GM18517 (cell line): ENCODE measurements at regions not wholly inside any gene's neighbourhood (a gene's known extent, or its start where the extent isn't known, plus 50 kb on each side); places are given as distances from the start of the nearest gene placed in this dataset.
"Not testable (repeated sequence)": the region's sequence is repeated elsewhere in the genome, so short reads cannot be mapped to it uniquely, and the experiment has no call there.

Experiments
- ATAC-seq: cut with Tn5 transposase; IDR thresholded peaks from one replicate; pipeline ENCODE4 v1.9.1; 2021; ENCODE audit warnings: mild to moderate bottlenecking, moderate library complexity; ENCODE audit not compliant: unreplicated experiment

- ATAC-seq = no peak
Measured at GRCh38 chr14:97804056-97804455, 1006.9 kb downstream of the VRK1 start.

GRCh38 chr14:97806891-97807290 lies 1009.7 kb downstream of the VRK1 start:
- no peak for ATAC-seq

DNA sequence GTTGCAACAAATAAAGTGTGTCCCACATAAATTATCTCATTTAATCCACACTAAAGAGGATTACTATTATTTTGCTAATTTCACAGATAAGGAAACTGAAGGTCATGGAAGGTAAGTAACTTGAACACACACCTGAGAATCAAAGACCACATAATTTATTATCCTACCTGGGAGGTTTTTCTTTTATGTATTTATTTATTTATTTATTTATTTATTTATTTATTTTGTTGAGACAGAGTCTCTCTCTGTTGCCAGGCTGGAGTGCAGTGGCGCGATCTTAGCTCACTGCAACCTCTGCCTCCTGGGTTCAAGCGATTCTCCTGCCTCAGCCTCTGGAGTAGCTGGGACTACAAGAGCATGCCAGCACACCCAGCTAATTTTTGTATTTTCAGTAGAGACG lies 1011.4 kb downstream of the VRK1 start:
- not testable (repeated sequence) for ATAC-seq

GRCh38 chr14:97813556-97813955 lies 1016.4 kb downstream of the VRK1 start:
- no peak for ATAC-seq

- ATAC-seq = no peak
Measured at GRCh38 chr14:97820781-97821180, 1023.6 kb downstream of the VRK1 start.

DNA sequence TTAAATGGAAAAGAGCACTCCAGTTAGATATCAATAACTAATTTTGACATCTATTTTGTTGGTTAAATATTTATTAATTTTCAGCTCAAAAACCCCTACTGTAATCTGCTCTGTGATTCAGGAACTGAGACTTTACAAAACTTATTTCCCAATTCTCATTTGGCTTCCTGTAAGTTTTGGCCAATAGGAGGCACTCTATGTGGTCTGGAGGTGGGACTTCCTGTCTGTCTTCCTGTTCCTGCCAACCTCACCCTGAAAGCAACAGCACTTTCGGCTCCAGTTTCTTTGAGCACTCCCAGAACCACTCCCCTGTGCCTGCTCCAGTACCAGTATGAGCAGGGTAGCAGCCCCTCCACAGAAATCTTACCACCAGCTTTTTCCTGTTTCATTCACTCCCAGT lies 1027.0 kb downstream of the VRK1 start:
- ATAC-seq = no peak

DNA sequence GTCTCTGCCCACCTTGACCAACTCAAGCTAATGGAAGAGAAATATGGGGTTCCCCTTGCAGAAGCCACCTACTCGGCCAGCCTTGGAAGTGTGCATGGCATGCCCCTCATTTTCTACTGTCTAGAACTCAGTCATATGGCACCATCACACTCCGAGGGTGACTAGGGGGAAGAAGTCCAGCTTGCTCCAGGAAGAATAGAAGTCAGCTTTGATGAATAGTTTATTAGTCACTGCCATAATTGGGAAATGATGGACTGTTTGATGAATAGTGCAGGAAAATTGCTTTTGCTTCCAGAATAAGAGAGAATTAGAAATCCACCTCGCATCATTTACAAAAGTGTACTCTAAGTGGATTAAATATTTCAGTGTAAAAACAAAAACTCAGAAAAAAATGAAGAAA lies 1030.6 kb downstream of the VRK1 start:
- no peak for ATAC-seq

- no peak for ATAC-seq
Measured at GRCh38 chr14:97832776-97833175, 1035.6 kb downstream of the VRK1 start.

DNA sequence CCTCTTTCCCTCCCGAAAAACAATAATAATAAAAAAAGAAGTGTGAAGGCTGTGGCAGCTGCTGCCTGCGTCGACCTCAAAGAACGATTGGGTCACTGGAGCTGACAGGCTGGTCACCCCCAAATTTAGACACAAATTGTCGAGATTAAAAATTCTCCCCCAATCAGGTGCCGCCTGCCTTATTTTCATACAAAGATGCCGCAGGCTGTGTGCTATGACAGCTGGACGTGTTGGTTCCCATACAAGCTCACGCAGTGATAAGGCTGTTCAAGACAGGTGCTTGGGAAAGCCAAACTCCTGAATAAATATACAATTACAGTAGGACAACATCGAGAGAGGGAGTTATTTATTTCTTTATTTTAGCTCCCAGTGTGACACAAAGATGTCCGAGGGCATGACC lies 1041.8 kb downstream of the VRK1 start:
- ATAC-seq = no peak

- ATAC-seq = no peak
Measured at GRCh38 chr14:97840159-97840558, 1043.0 kb downstream of the VRK1 start.

DNA sequence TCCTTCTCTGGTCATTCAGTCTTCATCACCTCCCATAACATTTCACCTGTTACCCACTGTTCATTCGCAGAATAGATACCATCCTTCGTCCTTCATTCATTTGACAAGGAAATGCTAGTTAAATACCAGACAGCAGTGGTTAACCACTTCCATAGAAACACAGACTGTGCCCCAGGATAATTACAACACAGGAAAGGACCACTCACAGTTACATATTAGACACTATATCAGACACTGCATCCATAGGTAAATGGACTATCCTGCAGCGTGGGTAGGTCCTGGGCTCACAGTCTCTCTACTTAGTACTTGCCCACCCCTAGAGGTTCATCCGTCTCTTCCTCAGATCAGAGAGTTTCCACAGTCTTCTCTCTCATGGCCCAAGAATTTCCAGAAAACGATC lies 1044.6 kb downstream of the VRK1 start:
- no peak for ATAC-seq

- ATAC-seq = no peak
Measured at GRCh38 chr14:97843066-97843465, 1045.9 kb downstream of the VRK1 start.

- no peak for ATAC-seq
Measured at GRCh38 chr14:97844042-97844441, 1046.9 kb downstream of the VRK1 start.

DNA sequence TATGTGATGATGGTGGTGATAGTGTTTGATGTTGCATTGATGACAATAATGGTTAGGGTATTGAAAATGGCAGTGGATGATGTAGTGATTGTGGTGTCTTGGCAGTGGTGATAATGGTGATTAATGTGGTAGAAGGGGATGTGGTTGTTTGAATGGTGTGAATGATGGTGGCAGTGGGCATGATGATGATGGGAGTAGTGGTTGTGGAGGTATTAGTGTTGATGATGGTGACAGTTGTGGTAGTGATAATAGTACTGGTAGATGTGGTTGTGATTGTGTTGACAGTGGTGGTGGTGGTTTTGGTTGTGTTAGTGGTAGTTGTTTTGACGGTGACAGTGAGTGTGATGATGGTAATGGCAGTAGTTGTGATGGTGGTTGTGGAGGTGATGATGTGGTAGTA lies 1049.0 kb downstream of the VRK1 start:
- no peak for ATAC-seq

GRCh38 chr14:97848317-97848980 lies 1051.3 kb downstream of the VRK1 start:
- no peak for ATAC-seq

GRCh38 chr14:97850466-97850865 lies 1053.3 kb downstream of the VRK1 start:
- no peak for ATAC-seq

DNA sequence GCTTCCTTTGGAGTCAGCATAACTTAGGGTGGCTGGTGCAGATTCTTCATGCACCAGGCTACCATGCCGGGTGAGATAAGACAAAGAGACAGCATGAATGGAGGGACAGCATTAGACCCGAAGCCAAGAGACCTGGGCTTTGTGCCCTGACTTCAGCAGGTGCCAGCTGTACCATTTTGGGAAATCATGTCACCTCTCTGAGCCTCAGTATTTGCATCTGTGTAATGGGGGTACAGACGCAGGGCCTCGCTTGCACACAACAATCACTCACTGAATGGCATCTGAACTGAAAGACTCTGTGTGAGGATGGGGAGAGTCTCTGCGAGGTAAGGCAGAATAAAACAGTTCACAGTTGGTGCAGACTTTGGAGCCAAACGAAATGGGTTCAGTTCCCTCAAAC lies 1053.7 kb downstream of the VRK1 start:
- no peak for ATAC-seq

DNA sequence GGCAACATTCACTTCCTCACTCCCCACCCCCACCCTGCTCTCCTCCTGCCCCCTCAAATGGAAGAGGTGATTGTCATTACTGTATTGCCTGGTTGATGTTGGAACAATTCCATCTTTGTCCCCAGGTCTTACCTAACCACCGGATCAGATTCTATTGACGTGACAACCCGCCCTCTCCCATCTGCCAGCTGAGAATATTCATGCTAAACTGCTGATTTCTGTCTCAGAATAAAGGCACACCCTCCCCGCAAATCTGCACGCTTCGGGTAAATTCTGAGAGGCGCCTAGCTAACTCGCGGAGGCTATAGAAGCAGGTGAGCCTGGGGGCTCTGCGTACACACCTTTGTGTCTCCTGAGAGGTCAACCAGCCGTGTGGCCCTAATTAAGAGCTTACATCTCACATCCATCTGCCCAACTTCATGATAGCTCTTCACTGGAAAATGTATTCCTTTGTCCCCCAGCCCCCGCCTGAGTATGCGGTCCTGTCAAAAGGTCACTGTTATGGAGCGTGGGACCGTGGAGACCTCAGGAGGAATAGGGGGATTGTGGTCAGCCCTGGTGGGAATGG lies 1054.3 kb downstream of the VRK1 start:
- no peak for ATAC-seq

DNA sequence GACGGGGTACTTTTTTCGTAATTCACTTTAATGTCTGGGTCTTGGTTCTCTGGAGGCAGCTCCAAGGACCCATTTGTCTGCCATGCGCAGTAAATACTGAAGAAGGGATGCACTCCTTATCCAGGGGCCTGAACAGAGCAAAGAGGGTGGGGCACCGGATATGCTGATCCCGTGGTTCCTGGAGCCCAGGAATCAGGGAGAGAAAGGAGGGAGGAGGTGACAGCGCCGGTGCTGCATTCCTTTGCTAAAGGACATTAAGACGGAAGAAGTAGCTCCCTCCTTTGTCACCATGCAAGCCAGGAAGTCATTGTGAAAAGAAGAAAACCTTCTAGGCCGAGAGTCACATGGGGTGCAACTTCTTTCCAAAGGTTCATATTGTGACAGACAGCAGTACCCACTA lies 1057.7 kb downstream of the VRK1 start:
- no peak for ATAC-seq

- no peak for ATAC-seq
Measured at GRCh38 chr14:97866195-97866594, 1069.0 kb downstream of the VRK1 start.

DNA sequence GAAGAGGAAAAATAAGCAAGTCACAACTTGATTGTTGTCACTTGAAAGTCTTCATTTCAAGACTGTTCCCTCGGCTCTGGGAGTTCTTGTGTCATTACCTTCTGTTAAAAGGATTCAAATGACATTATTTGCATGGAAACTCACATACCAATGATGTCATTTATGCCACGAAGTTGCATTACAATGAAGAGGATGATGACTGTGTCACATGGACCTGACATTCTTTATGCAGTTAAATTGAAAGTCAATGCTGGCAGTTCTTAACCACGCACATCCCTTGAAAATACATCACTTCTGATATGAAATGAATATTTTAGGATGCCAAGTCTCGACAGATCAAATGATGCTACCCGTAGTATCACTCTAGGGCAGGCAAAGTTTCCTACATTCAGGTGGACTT lies 1069.5 kb downstream of the VRK1 start:
- no peak for ATAC-seq

DNA sequence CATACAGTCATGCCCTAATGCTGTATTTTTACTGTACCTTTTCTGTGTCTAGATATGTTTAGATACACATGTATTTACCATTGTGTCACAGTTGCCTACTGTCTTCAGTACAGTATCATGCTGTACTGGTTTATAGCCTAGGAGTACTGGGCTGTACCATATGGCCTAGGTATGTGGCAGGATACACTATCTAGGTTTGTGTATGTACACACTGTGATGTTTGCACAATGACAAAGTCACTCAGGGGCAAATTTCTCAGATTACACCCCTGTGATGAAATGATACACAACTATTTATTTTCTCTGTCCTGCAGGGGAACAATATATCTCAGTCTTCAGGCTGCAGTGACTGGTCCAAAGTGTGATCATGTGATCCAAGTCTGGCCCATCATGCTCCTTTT lies 1076.1 kb downstream of the VRK1 start:
- ATAC-seq = no peak

DNA sequence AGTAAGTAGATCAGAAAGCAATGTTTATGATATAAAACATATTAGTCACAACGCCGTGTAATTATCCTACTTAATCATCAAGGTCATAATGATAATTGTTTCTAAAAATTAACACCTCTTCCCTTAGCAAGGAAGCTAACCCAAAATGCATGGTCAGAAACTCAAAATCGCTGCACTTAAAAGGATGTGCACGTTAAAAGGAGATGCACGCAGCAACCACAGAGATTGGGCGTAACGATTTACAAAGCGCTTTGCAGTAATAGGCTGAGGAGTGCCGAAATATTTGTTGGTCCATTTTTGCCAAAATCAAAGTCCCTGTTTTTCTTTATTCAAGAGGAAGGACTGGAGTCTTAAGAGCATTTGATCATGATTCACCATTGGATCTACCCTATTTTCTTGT lies 1077.2 kb downstream of the VRK1 start:
- ATAC-seq = no peak
